HG02981 (cell line): ENCODE measurements at regions not wholly inside any gene's neighbourhood (a gene's known extent, or its start where the extent isn't known, plus 50 kb on each side); places are given as distances from the start of the nearest gene placed in this dataset.
A peak's percentile ranks its signal among the peaks of the same experiment; 100 is the strongest.

ENCODE experiments used
- ATAC-seq: cut with Tn5 transposase; IDR thresholded peaks from one replicate; pipeline ENCODE4 v1.9.1; 2021; ENCODE audit warnings: mild to moderate bottlenecking, moderate library complexity; ENCODE audit not compliant: unreplicated experiment

DNA sequence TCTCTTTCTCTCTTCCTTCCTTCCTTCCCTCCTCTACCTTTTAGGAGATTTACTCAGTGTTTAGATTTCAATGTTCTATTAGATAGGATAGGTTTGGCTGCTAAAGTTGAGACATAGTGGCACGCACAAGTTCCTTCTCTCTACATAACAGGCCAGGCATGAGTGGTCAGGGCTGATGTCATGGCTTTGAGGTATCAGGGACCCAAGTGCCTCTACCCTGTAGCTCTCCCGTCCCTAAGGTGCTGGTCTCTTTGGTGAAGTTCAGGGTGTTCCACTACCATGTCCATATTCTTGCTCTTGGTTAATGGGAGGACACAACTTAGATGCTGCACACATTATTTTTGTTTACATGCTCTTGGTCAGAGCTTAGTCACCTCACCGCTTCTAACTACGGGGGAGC is 245.3 kb downstream of the QKI start:
- ATAC-seq = no peak

DNA sequence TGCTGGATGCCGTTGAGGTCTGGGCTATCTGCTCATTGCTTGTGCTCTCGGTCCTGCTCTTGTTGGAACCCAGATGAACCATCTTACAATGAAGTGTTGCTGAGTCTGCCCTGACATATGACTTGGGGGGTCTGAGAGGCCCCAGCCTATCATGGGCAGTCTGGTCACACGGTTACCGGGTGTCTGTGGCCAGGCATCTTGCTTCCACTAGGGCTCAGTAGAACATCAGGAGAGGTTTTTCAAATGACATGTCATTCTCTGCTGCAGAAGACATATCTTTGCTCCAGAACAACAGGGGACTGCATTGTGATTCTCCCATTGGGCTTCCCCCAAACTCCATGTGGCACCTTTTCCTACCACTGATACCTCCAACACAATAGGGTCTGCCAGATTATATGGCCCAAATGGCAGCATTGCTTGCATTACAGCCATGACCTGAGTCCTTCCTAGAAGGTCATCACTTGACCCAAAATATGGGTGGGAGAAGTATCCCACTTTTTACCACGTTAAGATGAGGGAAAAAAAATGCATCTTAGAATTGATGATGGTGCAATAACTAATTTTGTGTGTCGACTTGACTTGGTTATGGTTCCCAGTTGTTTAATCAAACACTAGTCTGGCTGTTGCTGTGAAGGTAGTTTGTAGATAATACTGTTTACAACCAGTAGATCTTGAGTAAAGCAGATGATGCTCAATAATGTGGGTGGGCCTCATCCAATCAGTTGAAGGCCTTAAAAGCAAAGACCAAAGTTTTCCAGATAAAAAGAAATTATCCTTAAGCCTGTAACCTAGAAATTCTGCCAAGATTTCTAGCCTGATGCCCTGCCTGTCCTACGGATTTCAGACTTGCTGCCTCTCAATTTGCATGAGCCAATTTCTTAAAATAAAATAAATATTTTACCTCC is 241.0 kb downstream of the QKI start:
- ATAC-seq = no peak

DNA sequence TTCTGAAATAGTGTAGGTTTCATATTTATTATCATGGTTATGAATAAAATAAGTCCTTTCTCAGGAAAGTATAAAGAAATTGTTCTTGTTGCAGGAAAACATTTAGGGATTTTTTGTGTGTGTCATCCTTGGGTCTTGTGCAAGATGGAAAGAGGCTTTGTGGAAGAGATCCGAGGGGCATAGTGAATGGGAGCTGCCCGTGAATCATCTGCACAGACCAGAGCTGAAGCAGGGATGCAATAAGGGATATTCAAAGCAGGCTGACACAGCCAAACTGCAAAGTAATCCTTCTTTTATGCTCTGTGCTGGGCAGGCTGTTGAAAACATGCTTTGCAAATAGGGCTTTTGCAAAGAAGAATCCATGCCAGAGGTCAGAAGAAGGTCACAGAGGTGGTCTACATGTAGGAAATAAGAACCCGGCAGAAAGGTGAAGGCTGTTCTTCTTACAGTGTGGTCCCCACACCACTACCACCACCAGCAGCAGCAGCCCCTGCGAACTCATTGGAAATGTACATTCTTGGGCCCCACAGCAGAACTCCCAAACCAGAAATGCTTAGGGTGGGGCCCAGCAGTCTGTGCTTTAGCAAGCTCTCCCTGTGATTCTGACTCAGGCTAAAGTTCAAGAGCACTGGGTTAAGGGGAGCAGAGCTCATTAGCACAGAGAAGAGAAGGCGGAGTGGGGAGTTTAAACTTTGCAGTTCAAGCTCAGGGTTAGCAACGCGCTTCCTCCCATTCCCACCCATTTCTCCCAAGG is 237.6 kb downstream of the QKI start:
- ATAC-seq = no peak

DNA sequence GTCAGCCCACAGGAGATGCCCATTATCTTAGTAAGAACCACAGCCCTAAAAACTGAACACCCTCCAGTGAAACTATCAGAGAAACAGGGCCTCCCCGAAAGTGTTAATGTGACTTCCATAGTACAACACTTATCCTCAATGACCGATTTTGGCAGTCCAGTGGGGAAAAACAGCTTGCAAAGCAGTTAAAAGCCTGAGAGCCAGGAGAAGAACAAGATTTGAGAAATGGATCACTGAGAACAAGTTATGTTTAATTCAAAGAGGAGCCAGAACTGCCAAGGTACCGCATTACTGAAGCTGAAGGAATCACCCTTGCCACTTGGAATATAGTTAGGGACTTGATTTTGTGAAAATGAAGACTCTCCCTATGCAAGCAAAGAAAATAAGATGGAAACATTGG is 236.9 kb downstream of the QKI start:
- no peak for ATAC-seq

DNA sequence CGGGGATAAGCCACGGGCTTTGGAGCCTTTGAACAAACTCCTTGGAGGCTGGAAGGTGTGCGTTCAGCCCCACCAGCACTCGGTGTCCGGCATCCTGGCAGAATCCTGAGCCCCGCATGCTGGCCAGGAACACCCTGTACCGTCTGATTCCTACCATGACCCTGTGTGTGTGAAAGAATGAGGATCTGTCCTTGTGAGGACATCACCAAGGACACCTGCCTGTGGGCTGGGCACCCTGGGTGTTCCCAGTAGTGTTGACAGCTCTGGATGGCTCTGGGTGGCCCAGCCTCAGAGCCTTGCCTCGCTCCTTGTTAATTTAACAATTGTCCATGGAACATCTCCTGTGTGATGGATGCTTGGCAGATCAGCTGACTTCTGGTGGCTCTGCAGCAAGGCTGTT is 234.3 kb downstream of the QKI start:
- no peak for ATAC-seq

DNA sequence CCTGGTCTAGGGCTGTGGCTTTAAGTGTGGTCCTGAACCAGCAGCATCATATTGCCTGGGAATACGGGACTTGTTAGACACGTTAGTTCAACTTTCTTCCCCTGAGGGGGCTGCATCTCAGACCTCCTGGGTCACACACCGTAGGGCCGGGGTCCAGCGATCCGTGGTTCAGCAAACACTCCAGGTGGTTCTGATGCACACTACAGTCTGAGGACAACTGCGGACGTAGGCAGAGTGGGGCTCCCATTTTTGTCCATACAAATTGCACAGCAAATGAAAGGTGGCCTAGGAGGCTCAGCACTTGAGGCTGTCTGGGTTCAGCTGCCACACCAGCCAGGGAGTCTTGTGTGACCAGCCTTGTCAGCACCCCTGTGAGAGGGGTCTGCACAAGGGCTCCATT is 233.1 kb downstream of the QKI start:
- no peak for ATAC-seq

DNA sequence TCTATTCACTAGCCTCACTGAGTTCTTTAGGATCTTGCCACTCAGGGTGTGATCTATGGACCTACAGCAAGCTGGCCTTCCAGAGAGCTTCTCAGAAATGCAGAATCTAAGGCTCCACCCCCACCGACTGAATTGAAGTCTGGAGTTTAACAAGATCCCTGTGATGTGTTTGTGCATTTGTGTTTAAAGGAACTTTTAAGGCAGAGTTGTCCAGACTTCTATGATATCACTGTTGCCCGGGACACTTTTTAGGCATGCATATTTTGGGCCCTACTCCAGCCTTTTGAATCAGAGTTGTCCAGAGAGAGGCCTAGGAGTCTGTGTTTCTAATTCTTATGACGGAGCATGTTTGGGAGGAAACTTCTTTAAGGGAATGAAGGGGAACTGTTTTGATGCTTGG is 232.3 kb downstream of the QKI start:
- no peak for ATAC-seq

DNA sequence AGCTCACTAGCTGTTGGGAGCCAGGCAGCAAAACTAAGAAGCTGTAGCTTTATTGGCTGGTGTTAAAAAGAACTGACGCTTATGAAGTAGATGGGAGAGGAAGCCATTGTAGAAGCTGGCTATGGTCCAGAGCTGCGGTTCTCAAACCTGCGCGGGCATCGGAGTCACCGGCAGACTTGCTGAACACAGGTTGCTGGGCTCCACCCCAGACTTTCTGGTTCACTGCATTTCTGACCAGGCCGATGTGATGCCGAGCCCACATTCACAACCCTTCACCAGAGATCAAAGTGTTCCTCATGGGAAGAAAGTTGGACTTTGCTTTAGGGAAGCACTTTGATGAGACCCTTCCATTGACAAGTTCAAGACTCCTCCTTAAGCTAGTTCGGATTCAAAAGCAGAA is 231.6 kb downstream of the QKI start:
- no peak for ATAC-seq

DNA sequence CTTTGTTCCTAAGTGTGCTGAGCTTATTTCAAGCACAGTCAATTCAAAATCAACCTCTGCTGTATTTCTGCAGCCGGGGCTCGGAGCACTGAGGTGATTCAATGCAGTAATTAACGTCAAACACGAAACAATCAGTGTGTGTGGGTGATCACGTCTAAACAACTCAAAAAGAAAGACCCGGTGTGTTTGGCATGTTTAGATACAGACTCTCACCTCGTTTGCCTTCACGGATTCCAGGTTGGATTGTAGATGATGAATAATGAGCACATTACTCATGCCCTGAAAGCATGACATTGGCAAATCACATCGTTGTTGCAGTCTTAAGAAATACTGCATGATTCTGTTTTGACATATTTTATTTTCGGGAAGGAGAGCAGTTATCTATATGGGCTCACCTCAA is 231.0 kb downstream of the QKI start:
- ATAC-seq = no peak

DNA sequence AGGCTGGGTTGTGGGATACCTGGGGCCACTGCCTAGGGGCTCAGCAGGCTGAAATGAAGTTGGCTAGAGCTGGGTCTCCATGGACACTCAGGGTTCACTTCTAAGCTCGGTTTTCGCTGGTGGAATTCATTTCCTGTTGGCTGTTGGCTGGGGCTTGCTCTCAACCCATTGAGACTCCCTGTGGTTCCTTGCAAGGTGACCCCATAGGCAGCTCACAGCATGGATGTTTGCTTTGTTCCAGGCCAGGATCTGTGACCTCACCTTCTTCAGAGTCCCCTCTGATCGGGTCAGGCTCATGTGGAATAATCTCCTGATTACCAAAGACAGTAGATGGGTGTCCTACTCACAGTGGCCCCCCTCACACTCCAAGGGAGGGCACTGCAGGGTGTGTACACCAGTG is 229.3 kb downstream of the QKI start:
- ATAC-seq = no peak

DNA sequence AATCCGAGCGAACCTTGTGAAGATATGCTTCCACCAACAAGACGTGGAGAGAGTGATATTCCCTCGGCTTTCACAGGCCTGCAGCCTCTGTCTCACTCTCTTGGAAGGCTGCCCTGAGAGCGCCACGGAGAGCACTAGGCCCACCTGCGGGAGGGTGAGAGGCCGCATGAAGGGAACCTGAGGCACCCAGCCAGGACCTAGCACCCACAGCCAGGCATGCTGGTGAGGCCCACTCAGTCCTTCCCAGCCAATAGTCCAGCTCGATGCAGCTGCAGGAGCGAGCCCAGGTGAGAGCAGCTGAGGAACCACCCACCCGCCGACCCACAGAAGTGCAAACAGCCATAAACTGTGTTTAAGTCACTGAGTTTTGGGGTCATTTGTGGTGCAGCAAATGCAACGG is 227.2 kb downstream of the QKI start:
- ATAC-seq = no peak

DNA sequence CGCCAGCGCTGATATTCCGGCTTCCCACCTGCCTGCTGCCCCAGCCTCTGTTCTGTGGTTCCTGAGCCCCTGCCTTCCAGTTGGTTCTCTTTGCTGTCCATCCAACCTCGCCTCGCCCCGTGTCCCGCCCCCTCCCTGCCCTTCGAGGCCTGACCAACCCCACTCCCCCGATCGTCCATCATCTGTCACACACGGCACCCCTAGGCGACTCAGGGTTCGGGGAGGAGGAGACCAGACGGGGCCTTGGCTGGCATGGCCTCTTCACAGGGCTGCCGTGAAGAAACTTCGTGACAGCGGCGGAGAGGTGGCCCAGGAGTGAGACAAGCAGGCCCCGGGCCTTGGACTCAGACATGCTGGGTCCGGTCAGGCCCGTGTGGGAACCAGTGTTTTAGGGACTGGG is 226.1 kb downstream of the QKI start:
- no peak for ATAC-seq

DNA sequence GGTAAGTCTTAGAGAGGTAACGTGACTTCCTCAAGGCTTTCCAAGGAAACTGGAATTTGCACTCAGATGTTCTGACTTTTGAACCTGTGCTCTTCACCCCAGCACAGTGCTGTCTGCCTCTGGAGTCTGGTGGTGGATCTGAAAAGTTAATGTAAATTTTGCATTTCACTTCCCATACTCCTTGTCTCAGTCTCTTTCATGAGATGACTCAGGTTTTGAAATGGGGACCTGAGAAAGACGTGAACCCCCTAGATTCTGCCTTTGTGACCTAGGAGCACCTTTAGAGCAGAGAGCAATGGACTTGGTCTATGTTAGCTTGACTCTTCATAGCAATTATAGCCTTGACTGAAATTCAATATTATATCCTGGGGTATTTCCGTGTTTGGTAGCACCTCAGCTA is 223.0 kb downstream of the QKI start:
- peak; percentile 66 for ATAC-seq

DNA sequence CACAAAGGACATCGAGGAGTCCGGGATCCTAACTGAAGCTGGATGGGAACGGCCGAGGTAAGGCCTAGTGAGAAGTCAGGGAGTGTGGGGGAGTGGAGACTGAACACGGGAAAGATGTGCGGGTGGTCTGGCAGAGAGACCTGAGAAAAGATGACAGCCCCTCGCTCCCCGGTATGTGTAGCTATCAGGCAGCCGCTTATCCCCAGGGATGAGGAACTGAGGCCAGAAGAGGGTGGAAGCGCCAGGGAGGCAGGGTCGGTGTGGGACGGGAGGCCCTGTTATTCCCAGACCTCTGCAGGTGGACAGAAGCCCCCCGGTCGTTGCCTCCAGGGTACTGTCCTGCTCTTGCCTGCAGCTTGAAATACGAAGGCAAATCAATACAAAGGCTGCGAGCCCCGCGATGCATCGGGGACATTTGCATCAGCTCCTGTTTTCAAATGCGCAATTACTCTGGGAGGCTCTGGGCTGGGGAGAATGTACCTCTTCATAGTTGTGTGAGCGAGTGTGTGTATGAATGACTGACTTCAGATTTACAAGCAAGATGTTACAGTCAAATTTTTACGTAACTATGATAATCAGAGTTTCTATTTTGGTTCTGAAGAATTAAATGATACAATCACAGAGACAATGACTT is 221.3 kb downstream of the QKI start:
- ATAC-seq = no peak

DNA sequence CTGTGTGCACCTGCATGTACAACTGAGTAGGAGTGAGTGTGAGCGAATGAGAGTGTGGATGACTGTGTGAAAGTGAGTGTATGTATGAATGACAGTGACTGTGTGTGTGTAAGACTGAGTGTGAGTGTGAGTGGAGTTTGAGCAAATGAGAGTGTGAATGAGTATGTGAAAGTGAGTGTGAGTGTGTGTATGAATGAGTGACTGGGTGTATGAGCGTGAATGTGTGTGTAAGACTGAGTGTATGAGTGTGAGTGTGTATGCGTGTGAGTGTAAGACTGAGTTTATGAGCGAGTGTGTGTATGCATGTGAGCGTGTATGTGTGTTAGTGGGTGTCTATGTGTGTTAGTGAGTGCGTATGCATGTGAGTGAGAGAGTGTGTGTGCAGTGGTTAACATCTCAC is 220.8 kb downstream of the QKI start:
- ATAC-seq = no peak

DNA sequence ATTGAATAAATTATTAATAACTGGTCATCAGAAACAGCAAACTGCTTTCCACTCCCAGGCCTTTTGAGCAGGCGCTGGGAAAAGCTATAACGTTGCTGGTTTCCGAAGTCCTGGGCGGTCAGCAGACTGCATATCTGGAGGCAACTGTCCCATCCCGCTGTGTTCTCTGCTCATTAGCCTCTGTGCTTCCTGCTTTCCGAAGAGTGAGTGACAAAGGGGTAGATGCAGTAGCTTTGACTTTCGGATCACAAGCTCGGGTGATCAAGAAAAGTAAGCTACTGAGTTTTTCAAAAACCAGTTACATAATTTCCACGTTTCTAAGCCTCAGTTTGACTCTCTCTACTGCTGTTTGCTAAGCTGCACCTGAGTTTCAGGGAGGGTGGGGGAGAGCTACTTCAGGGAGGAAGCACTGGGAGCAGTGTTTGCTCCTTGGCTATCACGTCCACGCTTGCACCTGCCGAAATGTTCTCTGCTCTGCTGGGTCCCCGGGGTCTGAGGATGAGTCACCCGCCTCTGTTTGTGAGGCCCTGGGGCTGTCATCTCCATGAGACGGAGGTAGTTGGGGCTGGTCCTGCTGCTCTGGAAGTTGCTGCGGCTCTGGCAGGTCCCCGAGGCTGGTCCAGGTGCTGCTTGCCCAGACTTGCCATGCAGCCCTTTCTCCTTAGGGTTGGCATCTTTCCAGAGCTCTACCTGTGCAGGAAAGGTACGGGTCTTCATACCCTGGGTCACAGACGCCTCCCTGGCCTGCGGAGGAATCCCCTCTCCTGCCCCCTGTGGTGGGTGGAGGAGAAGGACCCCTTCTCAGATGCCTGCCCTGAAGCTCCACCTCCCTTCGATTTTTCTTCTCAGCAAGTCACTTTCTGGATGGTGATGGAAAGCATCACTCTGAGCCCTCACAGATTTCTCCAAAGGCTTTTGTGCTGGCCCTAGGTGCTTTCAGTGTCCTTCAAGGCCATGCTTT is 220.0 kb downstream of the QKI start:
- no peak for ATAC-seq

DNA sequence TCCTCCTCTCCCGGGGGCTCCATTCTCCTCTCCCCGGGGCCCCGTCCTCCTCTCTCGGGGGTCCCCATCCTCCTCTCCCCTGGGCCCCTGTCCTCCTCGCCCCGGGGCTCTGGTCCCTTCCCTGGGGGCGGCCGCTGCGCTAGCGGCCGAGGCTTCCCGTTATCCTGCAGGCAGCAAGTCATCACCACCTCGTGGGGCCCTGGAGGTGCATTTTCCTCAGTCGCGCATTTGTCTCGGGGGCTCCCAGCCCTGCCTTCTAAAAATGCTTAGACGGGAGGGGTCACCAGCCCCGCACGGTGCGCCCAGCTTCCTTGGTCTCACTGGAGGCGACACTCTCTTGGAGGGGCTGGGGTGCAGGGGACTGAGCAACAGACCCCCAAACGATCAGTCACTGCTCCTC is 216.5 kb downstream of the QKI start:
- no peak for ATAC-seq

DNA sequence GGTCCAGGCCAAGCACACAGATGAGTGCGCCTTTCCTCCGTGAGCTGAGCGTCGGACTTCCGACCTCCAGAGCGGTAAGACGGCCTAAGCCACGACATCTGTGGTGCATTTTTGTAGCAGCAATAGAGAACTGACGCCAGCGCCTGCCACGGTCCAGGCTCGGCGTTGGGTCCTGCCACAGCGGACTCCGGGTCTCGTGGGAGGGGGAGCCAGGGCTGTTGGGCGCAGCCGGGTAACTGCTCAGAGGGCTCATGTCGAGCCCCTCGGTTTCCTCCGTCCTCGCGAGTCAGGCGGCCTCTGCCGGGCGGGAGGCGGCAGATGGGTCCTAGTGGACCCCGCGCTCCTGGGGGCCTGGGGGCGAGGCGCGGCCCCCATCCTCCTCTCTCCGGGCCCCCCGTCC is 216.1 kb downstream of the QKI start:
- no peak for ATAC-seq

DNA sequence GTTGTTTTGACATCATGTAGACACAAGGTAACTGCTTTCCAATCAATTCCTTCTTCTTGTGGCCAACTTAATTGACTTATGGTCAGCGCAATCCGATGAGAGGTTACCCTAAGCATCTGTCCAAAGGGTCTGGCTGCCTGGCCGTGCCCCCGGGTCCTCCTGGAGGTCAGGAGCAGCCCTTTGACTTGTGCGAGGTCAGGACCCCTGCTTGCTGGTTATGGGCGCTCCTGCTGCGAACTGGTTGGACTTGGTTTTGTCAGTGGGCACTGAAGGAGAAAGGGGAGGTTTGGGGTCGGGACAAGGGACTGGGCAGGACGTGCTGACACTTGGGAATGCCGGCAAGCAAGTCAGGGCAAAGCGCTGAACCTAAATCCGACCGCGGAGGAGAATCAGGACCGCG is 215.6 kb downstream of the QKI start:
- ATAC-seq = no peak
